ENCODE measurements at regions not wholly inside any gene's neighbourhood (a gene's known extent, or its start where the extent isn't known, plus 50 kb on each side); places are given as distances from the start of the nearest gene placed in this dataset.
"Not testable (repeated sequence)": the region's sequence is repeated elsewhere in the genome, so short reads cannot be mapped to it uniquely, and the experiment has no call there.

- no peak for DNase-seq (ENCODE audit: low read depth)
Measured at GRCh38 chr18:41058351-41059125, 896.5 kb upstream of the PIK3C3 start.

GRCh38 chr18:41052625-41053024 is 902.4 kb upstream of the PIK3C3 start:
- DNase-seq (ENCODE audit: low read depth), result no peak

DNA sequence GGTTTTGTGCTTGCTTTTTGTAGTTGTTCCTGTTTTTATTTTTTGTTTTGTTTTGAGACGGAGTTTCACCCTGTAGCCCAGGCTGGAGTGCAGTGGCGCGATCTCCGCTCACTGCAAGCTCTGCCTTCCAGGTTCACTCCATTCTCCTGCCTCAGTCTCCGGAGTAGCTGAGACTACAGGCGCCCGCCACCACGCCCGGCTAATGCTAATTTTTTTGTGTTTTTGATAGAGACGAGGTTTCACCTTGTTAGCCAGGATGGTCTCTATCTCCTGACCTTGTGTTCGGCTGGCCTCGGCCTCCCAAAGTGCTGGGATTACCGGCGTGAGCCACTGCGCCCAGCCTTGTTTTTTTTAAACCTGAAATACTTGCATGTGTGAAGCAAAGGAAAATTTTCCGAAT is 908.8 kb upstream of the PIK3C3 start:
- DNase-seq (ENCODE audit: low read depth), result not testable (repeated sequence)

- DNase-seq (ENCODE audit: low read depth), result no peak
Measured at GRCh38 chr18:41043876-41044275, 911.2 kb upstream of the PIK3C3 start.

- DNase-seq (ENCODE audit: low read depth), result no peak
Measured at GRCh38 chr18:41042866-41043265, 912.2 kb upstream of the PIK3C3 start.

DNA sequence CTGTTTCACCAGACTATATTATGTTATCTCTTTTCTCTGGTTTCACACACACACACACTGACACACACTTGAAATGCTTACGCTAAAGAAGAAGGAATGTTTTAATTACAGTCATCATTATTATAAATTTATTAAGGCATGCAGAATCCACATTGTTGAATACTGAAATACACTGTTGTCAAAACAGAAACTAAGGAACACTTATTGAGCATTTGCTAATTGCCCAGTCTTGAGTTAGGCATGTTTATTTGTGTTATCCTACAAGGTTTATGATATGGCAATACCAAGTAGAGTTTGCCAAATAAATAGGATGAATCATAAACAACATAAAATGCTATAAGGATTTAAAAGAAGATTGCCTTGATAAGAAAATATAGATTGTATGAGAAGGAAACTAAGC is 917.0 kb upstream of the PIK3C3 start:
- no peak for DNase-seq (ENCODE audit: low read depth)

DNA sequence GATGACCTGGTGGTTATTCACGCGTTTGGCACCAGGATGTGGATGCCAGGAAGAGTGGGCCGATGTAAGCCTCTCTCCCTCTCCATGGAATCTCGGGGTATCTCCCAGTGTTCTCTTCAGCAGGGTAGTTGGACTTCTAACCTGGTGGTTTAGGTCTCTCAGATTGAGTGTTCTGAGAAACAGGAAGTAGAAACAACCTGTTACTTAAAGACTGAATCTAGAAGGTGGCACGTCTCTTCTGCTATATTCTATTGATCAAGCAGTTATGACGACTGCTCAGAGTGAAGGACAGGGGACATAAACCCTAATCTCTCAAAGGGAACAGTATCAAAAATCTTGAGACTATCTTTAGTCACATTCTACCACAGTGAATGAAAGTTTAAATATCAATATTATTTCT is 918.7 kb upstream of the PIK3C3 start:
- no peak for DNase-seq (ENCODE audit: low read depth)

DNA sequence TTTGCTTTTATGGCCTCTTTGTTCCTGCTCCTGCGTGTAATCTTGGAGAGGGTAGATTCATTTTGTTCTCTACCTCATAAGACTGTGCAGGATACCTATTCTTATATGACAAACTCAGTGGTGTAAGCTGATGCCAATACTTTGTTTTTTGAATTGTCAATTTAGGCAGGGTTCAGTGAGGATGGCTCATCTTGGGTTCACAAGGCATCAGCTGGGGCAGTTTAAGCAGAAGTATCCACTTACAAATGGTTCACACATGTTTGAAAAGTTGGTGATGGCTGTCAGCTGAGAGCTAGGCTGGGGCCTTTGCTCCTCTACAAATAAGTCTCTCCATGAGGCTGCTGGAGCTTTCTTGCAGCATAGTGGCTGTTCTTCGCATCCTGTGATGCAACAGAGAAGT is 920.6 kb upstream of the PIK3C3 start:
- peak; percentile 20 for DNase-seq (ENCODE audit: low read depth)

DNA sequence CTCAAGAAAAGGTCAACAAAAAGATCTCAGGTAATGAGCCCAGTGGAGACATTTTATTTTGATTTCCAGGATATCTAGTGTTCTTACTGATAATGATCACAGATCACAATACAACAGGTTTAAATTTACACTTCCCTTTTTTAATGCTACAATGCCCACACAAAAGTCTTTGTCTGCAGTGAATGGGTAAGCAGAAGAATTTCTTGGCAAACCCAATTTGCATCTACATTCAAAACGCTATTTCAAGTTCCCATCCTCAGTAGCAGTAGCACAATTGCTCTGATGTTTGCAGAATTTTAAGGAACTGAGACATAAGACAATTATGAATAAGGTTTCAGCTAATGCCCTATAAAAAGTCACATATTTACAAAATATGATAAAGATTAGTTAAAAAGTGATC is 929.4 kb upstream of the PIK3C3 start:
- no peak for DNase-seq (ENCODE audit: low read depth)

- no peak for DNase-seq (ENCODE audit: low read depth)
Measured at GRCh38 chr18:41024792-41025191, 930.2 kb upstream of the PIK3C3 start.

GRCh38 chr18:41022484-41022883 is 932.5 kb upstream of the PIK3C3 start:
- DNase-seq (ENCODE audit: low read depth), result no peak

DNA sequence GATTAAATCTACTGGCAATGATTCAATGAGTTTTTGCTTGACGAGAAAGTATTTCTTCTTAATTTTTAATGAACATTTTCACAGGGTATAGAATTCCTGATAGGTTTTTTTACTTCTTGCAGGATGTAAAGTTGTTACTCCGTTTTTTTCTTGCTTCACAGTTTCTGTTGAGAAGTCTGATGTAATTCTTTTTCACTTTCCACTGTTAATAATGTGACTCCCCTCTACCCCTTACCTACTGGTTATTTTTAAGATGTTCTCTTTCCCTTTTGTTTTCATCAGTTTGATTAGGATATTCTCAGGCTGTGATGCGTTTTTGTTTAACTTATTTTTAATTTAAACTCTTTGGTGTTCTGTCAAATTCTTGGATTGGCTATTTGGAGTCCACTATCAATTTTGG is 933.9 kb upstream of the PIK3C3 start:
- no peak for DNase-seq (ENCODE audit: low read depth)

DNA sequence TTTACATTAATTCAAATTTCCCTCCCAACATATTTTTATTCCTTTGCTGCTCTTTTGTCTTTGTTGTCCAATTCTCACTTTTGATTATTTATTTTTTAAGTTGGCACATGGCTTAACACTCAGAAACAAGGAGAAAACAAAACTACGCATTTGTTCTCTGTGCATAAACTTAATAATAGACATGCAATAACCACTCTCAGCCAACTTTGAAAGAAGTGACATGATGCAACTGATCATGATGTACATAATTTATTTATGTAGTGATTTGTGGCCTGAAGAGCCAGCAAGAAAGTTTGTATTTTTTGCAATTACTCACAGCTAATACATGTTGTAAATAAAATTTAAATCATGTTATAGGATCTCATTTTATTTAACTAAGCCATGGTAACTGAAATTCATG is 942.8 kb upstream of the PIK3C3 start:
- no peak for DNase-seq (ENCODE audit: low read depth)

GRCh38 chr18:41009926-41010325 is 945.1 kb upstream of the PIK3C3 start:
- no peak for DNase-seq (ENCODE audit: low read depth)

DNA sequence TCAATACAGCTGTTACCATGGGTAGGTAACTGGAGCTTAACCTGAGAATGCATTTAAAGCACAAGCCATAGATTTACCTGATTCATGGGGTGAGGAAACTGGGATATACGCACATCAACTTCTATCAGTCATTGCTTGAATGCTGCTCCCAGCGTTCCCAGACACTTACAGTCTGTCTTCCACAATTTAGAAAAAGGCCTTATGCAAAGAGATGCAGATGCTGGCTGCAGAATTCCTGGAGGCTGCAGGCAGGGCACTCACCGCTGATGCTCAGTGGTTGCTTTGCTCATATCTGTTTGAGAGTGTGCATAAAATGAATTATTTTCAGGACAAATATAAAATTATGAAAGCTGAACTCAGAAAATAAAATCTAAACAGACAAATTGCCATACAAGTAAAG is 950.7 kb upstream of the PIK3C3 start:
- no peak for DNase-seq (ENCODE audit: low read depth)

DNA sequence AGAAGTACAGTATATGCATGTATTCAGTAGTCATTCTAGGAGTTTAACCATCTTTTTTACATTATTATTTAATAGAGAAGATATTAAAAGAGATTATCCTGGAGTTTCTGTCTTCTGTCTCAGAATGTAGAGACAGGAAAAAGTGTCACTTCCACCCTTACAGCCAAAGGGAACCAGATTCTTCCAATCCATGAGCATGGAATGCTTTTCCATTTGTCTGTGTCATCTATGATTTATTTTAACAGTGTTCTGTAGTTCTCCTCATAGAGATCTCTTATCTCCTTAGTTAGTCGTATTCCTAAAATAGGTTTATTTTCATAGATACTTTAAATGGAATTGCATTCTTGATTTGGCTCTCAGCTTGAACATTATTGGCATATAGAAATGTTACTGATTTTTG is 959.5 kb upstream of the PIK3C3 start:
- no peak for DNase-seq (ENCODE audit: low read depth)

- no peak for DNase-seq (ENCODE audit: low read depth)
Measured at GRCh38 chr18:40993363-40993762, 961.7 kb upstream of the PIK3C3 start.

- no peak for DNase-seq (ENCODE audit: low read depth)
Measured at GRCh38 chr18:40987581-40987980, 967.5 kb upstream of the PIK3C3 start.

GRCh38 chr18:40985436-40985835 is 969.6 kb upstream of the PIK3C3 start:
- no peak for DNase-seq (ENCODE audit: low read depth)

DNA sequence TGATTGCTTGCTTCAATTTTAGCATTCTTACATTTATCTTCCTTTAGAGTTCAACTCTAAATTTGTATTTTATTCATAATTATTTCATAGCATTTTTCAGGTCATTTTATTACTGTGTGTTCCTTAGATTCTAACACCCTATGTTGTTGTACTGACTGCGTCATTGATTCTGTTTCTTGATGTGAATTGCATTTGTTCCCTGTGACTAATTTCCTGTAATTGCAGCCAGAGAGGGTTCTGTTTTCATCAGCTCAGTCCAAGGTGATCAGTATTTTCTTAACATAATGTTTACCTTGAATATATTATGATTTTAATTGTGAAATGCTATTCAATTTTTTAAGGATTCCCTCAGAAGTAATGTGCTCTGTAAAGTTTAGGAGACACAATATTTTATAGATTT is 970.2 kb upstream of the PIK3C3 start:
- no peak for DNase-seq (ENCODE audit: low read depth)

DNA sequence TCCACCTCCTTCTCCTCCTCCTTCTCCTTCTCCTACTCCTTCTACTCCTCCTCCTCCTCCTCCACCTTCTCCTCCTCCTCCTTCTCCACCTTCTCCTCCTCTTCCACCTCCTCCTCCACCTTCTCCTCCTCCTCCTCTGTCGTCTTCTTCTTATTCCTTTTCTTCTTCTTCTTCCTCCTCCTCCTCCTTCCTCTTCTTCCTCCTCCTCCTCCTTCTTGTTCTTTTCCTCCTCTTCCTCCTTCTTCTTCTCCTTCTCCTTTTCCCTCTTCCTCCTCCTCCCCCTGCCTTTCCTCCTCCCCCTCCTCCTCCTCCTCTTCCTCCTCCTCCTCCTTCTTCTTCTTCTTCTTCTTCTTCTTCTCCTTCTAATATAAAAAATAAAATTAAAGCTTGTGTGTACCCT is 971.2 kb upstream of the PIK3C3 start:
- no peak for DNase-seq (ENCODE audit: low read depth)

DNA sequence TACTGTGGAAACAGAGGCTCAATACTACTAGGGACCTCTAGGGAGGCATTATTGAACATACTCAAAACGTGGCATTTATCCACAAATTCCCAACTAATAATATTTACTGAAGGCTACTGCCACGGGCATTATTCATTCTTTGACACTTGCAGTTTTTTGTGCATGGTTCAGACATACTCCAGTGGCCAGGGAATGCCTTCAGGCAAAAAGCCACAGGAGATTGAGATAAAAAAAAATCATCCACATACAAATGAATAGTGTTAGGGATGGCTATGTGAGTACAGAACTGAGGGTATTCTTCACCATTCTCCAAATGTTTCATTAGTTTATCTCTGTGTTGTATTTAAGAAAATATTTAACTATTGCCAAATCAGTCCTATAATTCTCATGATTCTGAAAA is 974.9 kb upstream of the PIK3C3 start:
- DNase-seq (ENCODE audit: low read depth), result no peak

DNA sequence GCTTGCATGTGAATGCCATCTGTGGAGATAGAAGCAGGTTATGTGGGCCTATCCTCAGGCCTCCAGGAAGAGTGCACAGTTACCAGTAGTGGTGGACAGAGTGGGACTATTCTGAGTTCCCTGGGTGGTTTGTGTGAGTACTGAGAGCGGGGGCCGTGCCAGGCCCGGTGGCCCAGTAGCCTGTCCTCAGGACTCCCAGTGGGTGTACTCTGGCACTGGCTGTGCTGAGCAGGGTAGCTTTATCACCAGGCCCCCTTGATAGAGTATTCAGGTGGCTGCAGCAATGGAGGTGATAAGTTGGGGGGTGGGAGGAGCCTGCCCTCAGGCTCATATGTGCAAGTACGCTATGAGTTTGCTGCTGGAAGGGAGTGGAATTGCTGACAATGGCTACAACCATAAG is 979.0 kb upstream of the PIK3C3 start:
- DNase-seq (ENCODE audit: low read depth), result no peak

GRCh38 chr18:40974448-40974847 is 980.6 kb upstream of the PIK3C3 start:
- no peak for DNase-seq (ENCODE audit: low read depth)

Data from LHCN-M2 (cell line).